ENCODE measurements at regions not wholly inside any gene's neighbourhood (a gene's known extent, or its start where the extent isn't known, plus 50 kb on each side); places are given as distances from the start of the nearest gene placed in this dataset.

DNA sequence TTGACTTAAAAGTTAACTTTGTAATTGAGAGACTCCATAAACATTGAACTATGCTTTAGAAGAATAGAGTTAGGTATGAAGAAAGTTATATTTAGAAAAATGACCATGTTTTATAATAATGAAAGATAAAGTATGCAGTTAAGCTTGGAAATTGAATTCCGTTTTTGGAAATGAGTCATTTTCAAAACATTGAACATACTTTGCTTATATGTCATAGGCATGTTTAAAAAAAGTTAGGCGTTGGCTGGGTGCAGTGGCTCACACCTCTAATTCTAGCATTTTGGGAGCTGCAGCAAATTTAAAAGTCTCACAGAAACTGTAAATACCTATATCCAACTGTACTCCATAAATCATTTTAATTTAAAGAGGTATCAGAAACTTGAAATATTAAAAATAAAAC lies 607.4 kb downstream of the CBLN2 start:
- 53% methylated on average over 2 of the region's 2 CpGs for WGBS
- no peaks in the 10 kb centered on the region for H3K4me1 ChIP-seq
- no peak for DNase-seq (ENCODE audit: low spot score in 2 of 2)

DNA sequence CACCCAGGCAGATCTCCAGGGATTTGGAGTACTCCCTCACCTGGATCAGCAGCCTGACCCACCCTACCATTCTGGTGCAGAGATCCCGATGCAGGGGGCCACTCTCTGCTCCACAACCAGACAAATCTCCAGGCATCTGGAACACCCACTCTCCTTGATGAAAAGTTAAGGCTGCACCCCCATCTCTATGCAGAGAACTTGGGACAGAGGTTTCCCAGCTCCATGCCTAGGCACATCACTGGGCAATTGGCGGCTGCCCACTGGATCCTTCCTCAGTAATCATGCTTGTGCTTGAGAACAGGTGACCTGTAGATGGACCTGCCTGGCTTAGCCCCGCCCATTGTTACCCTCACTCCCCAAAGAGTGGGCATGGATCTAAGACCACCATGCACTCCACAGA lies 624.9 kb downstream of the CBLN2 start:
- no peak for DNase-seq (ENCODE audit: low spot score in 2 of 2)
- TF ChIP-seq POLR2A (IDR thresholded peaks at IDR 0.05), result no peak
- TF ChIP-seq, protein P1, sequence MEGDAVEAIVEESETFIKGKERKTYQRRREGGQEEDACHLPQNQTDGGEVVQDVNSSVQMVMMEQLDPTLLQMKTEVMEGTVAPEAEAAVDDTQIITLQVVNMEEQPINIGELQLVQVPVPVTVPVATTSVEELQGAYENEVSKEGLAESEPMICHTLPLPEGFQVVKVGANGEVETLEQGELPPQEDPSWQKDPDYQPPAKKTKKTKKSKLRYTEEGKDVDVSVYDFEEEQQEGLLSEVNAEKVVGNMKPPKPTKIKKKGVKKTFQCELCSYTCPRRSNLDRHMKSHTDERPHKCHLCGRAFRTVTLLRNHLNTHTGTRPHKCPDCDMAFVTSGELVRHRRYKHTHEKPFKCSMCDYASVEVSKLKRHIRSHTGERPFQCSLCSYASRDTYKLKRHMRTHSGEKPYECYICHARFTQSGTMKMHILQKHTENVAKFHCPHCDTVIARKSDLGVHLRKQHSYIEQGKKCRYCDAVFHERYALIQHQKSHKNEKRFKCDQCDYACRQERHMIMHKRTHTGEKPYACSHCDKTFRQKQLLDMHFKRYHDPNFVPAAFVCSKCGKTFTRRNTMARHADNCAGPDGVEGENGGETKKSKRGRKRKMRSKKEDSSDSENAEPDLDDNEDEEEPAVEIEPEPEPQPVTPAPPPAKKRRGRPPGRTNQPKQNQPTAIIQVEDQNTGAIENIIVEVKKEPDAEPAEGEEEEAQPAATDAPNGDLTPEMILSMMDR (IDR thresholded peaks at IDR 0.05), result no peak
- TF ChIP-seq POLR2AphosphoS5 (IDR thresholded peaks at IDR 0.05), result no peak
- no peak for TF ChIP-seq EP300 (IDR thresholded peaks at IDR 0.05)
- Histone ChIP-seq H3K9me3 (peaks cover 12% of the 10 kb centered on the region), H3K4me1 (no peaks in the 10 kb centered on the region), H3K27ac (no peak overlapping the region), H3K4me3 (no peak overlapping the region), H3K27me3 (no peaks in the 10 kb centered on the region), H3K36me3 (no peaks in the 10 kb centered on the region)
- 100% methylated on average over 1 of the region's 3 CpGs for WGBS

More for the DNA sequence above, 607.4 kb downstream of the CBLN2 start:
- TF ChIP-seq POLR2AphosphoS5 (IDR thresholded peaks at IDR 0.05) (no peak), EP300 (IDR thresholded peaks at IDR 0.05) (no peak), POLR2A (IDR thresholded peaks at IDR 0.05) (no peak)
- TF ChIP-seq, protein P1 (IDR thresholded peaks at IDR 0.05), result no peak
- no peak overlapping the region for H3K27ac ChIP-seq
- H3K9me3 ChIP-seq, result no peaks in the 10 kb centered on the region
- no peaks in the 10 kb centered on the region for H3K36me3 ChIP-seq
- no peaks in the 10 kb centered on the region for H3K27me3 ChIP-seq
- H3K4me3 ChIP-seq, result no peak overlapping the region

DNA sequence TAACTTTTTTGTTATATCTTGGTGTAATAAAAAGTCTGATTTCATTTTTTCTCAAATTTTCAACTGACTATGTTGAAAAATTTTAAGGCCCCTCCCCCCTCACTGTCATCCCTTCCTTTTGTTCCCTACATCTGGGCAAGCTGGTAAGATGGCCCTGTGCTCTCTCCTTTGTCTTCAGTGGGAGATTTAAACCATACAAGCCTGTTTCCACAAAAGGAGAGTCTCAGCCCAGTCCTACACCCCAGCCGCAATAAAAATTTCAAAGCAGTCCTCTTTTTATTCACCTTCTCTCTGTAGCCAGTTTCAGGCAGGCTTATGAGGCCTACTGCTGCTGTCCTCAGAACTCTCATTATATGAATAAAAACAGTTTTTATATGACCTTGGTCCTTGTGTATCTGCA lies 630.5 kb downstream of the CBLN2 start:
- no peak overlapping the region for H3K4me3 ChIP-seq
- H3K9me3 ChIP-seq, result no peaks in the 10 kb centered on the region
- H3K36me3 ChIP-seq, result no peaks in the 10 kb centered on the region
- DNase-seq (ENCODE audit: low spot score in 2 of 2), result no peak
- no peaks in the 10 kb centered on the region for H3K27me3 ChIP-seq
- no peaks in the 10 kb centered on the region for H3K4me1 ChIP-seq
- 88% methylated on average over 1 of the region's 1 CpG for WGBS
- TF ChIP-seq, protein P1 (IDR thresholded peaks at IDR 0.05), result no peak
- no peak for TF ChIP-seq EP300 (IDR thresholded peaks at IDR 0.05)
- TF ChIP-seq POLR2A (IDR thresholded peaks at IDR 0.05), result no peak
- TF ChIP-seq POLR2AphosphoS5 (IDR thresholded peaks at IDR 0.05), result no peak
- H3K27ac ChIP-seq, result no peak overlapping the region

DNA sequence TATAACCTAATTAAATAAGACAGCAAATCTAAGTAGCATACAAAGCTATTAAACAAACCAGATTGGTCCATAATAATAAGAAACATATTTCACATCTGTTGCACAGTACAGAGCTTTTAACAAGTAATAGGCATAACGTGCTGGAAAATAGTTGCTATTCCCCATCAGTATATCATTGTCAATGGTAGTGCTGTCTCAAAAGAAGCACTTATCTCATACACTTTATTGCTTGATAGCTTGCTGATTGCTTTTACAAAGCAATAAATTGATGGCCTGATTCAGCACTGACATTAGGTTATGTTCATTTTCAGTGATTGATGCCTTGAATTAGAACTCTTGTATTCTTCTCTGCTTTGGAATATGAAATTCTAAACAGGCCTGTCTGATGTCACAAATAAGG lies 641.7 kb downstream of the CBLN2 start:
- H3K27ac ChIP-seq, result no peak overlapping the region
- no peaks in the 10 kb centered on the region for H3K27me3 ChIP-seq
- DNase-seq (ENCODE audit: low spot score in 2 of 2), result no peak
- H3K36me3 ChIP-seq, result no peaks in the 10 kb centered on the region
- no peak overlapping the region for H3K4me3 ChIP-seq
- no peaks in the 10 kb centered on the region for H3K9me3 ChIP-seq
- TF ChIP-seq POLR2AphosphoS5 (IDR thresholded peaks at IDR 0.05) (no peak), POLR2A (IDR thresholded peaks at IDR 0.05) (no peak)
- TF ChIP-seq, protein P1 (IDR thresholded peaks at IDR 0.05), result no peak
- no peaks in the 10 kb centered on the region for H3K4me1 ChIP-seq
- WGBS, result 30% methylated on average over 1 of the region's 1 CpG

DNA sequence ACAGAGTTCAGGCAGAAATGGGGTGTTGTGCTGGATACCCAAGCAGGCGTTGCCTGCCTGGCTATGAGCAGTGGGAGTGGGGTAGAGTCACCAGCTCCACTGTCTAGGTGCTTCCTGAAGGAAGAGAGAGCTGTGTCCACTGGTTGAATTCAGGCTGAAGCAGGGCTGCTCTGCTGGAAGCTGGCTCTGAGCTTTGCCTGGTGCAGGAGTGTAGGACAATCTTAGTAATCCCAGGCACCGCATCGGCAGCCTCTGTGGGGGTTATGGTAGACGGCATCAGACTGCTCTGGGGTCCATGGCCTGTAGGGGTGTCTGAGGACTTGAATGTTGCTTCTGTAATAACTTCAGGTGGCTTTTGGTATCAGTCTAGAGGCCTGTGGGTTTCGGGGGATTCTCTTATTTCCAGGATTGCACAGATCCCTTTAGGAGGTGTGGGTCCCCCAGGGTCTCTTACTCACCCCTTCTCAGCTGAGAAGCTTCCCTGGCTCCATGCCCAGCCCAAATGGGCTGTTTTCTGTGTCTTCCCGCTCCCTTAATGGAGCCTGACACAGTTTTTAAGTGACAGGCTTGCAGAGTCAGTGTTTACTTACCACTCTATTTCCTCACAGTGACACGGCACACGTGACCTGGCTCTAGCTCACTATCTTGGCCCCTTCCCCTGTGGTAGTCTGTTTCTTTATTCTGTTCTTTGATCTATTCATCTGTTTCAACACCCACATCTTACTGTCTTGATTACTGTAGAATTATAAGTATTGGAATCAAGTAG lies 644.3 kb downstream of the CBLN2 start:
- Histone ChIP-seq H3K9me3 (no peaks in the 10 kb centered on the region), H3K4me3 (no peak overlapping the region), H3K27ac (no peak overlapping the region), H3K27me3 (no peaks in the 10 kb centered on the region), H3K36me3 (no peaks in the 10 kb centered on the region), H3K4me1 (no peaks in the 10 kb centered on the region)
- TF ChIP-seq EP300 (IDR thresholded peaks at IDR 0.05), result no peak
- WGBS, result 65% methylated on average over 8 of the region's 8 CpGs
- DNase-seq (ENCODE audit: low spot score in 2 of 2), result no peak

DNA sequence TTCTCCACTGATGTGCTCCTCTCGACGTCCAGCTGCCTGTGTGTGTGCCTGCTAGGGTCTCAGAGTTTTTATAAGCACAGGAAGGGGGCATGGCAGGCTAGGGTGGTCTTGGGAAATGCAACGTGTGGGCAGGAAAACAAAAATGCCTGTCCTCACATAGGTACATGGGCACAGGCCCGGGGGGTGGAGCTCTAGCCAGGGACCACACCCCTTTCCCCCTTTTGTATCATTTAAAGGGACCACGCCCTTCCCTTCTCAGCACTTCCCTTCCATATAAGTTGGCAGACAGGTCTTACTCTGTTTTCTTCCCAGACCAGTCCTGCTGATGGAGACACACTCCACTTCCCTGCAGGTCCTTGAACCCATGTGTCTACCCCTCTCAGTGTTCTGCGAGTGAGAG lies 645.0 kb downstream of the CBLN2 start:
- Histone ChIP-seq H3K9me3 (no peaks in the 10 kb centered on the region), H3K4me1 (no peaks in the 10 kb centered on the region), H3K27me3 (no peaks in the 10 kb centered on the region), H3K36me3 (no peaks in the 10 kb centered on the region), H3K27ac (no peak overlapping the region), H3K4me3 (no peak overlapping the region)
- WGBS, result 79% methylated on average over 6 of the region's 6 CpGs
- TF ChIP-seq, protein P1 (IDR thresholded peaks at IDR 0.05), result no peak
- no peak for TF ChIP-seq POLR2AphosphoS5 (IDR thresholded peaks at IDR 0.05)
- TF ChIP-seq EP300 (IDR thresholded peaks at IDR 0.05), result no peak
- TF ChIP-seq POLR2A (IDR thresholded peaks at IDR 0.05), result no peak
- no peak for DNase-seq (ENCODE audit: low spot score in 2 of 2)

Measured in suprapubic skin (tissue), 4 donors.